Heart right ventricle (tissue), 16 donors: ENCODE measurements at regions not wholly inside any gene's neighbourhood (a gene's known extent, or its start where the extent isn't known, plus 50 kb on each side); places are given as distances from the start of the nearest gene placed in this dataset.
"Not testable (repeated sequence)": the region's sequence is repeated elsewhere in the genome, so short reads cannot be mapped to it uniquely, and the experiment has no call there.

Experiments
- ATAC-seq, 8 donors: fragments of 200-7000 bp; cut with Tn5 transposase; one replicate each; pipeline ENCODE4 v1.9.1; 2020; ENCODE audit warnings: mild to moderate bottlenecking in 8 of 8, moderate library complexity in 8 of 8, moderate number of reproducible peaks in 1 of 8
- DNase-seq, 2 donors: peaks; one replicate each; pipeline ENCODE4 v3.0.0-alpha.2; 2020
- H3K27ac ChIP-seq, 10 donors: fragments of 200-600 bp; sonication (generic) in 2 of 10; one replicate each; pipeline versions ENCODE4 v1.5.0 to v1.8.0; 2020 to 2022; ENCODE audit warnings: mild to moderate bottlenecking in 3 of 10
- H3K27me3 ChIP-seq, 7 donors: fragments of 200-600 bp; one replicate each; pipeline ENCODE4 v1.8.0; 2021 to 2022; ENCODE audit warnings: mild to moderate bottlenecking in 2 of 7
- H3K36me3 ChIP-seq, 9 donors: fragments of 200-600 bp; sonication (generic) in 1 of 9; one replicate each; pipeline versions ENCODE4 v1.5.0 to v1.8.0; 2020 to 2022; ENCODE audit warnings: mild to moderate bottlenecking in 2 of 9
- H3K4me1 ChIP-seq, 9 donors: fragments of 200-600 bp; sonication (generic) in 1 of 9; one replicate each; pipeline versions ENCODE4 v1.5.0 to v1.8.0; 2020 to 2022; ENCODE audit warnings: mild to moderate bottlenecking in 4 of 9
- H3K4me3 ChIP-seq, 10 donors: fragments of 200-600 bp; sonication (generic) in 2 of 10; one replicate each; pipeline versions ENCODE4 v1.5.0 to v1.8.0; 2020 to 2022; ENCODE audit warnings: mild to moderate bottlenecking in 7 of 10, moderate library complexity in 2 of 10
- H3K9me3 ChIP-seq, 11 donors: fragments of 200-600 bp in 10 of 11; sonication (generic) in 2 of 11; one replicate each; pipeline versions ENCODE4 v1.5.0 to v1.8.0; 2013 to 2022; ENCODE audit warnings: mild to moderate bottlenecking in 2 of 11, control low read depth in 1 of 11, moderate library complexity in 1 of 11
- WGBS, 2 donors: extraction: QIAGEN DNeasy Blood & Tissue Kit; methylation state at CpG; one replicate each; pipeline ENCODE4 v1.1.7; 2013; ENCODE audit warnings: inconsistent platforms in 1 of 2; 5-methylcytosine and 5-hydroxymethylcytosine counted together
- intact Hi-C, 10 donors: fragments of 100-400 bp; cut with DNase I; formaldehyde crosslinking; loops; one replicate each; pipeline versions ENCODE4 v1.11.1 to v1.14.2; 2022
- TF ChIP-seq, protein P1 (sequence below), 9 donors: fragments of 200-600 bp; sonication (generic) in 2 of 9; IDR thresholded peaks; one replicate each; pipeline versions ENCODE4 v1.5.0 to v1.8.0; 2021 to 2022; ENCODE audit warnings: antibody characterized with exemption in 9 of 9, mild to moderate bottlenecking in 5 of 9, moderate library complexity in 1 of 9
- donor health status: Arrhythmogenic right ventricular cardiomyopathy.
- donor health status: ischemic (EF 13 %, LVEDD 7.1; RV severe dilation, severe dysfunction).
- donor health status: healthy with polysubstance abuse.
- donor health status: DM: no; HTN: yes; CAD: no.
- donor health status: DM: no; HTN: no; CAD: no.
- donor health status: ischemic (EF 25% LVEDD 6.9; RV normal size, moderate dysfunction).
- donor health status: ischemic (EF 25% LVEDD 5.7; RV mildly dilated, moderate dysfunction).
- donor health status: healthy.
- donor health status: DM: yes; HTN: yes; CAD: no.
- donor health status: Ischemic cardiomyopathy.
- donor health status: ischemic (EF 35%, LVEDD 5.7; RV mildly dilated, moderate dysfunction).
- donor health status: nonischemic (EF 11% LVEDD 7.7; RV severe dilation, severe dysfunction).
- donor health status: DM: yes; HTN: yes; CAD: no.
- donor health status: PGD.
- donor health status: ischemic (EF 29% LVEDD 5.4; RV normal size, mild dysfunction).
- donor health status: nonischemic (EF 23%, LVEDD 6.1; RV moderate dilation, normal function).

DNA sequence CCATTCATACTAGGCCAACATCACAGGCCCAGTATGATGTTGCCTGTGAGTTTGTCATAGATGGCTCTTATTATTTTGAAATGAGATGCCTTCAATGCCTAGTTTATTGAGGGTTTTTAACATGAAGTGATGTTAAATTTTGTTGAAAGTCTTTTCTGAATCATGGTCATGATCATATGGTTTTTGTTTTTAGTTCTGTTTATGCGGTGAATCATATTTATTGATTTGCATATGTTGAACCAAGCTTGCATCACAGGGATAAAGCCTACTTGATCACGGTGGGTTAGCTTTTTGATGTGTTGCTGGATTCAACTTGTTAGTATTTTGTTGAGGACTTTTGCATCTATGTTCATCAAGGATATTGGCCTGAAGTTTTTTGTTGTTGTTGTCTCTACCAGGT is 195.8 kb upstream of the FN1 start:
- DNase-seq (no peak), ATAC-seq (no peak)
- intact Hi-C loops, result no loop called here
- no peaks in the 10 kb centered on the region for H3K4me1 ChIP-seq
- H3K27me3 ChIP-seq, result no peaks in the 10 kb centered on the region
- H3K9me3 ChIP-seq, result peaks cover 0 to 43% (median 19%) of the 10 kb centered on the region in 11 donors
- TF ChIP-seq, protein P1, sequence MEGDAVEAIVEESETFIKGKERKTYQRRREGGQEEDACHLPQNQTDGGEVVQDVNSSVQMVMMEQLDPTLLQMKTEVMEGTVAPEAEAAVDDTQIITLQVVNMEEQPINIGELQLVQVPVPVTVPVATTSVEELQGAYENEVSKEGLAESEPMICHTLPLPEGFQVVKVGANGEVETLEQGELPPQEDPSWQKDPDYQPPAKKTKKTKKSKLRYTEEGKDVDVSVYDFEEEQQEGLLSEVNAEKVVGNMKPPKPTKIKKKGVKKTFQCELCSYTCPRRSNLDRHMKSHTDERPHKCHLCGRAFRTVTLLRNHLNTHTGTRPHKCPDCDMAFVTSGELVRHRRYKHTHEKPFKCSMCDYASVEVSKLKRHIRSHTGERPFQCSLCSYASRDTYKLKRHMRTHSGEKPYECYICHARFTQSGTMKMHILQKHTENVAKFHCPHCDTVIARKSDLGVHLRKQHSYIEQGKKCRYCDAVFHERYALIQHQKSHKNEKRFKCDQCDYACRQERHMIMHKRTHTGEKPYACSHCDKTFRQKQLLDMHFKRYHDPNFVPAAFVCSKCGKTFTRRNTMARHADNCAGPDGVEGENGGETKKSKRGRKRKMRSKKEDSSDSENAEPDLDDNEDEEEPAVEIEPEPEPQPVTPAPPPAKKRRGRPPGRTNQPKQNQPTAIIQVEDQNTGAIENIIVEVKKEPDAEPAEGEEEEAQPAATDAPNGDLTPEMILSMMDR (IDR thresholded peaks at IDR 0.05), result no peak
- H3K36me3 ChIP-seq, result no peaks in the 10 kb centered on the region
- H3K4me3 ChIP-seq, result no peak overlapping the region
- no peak overlapping the region for H3K27ac ChIP-seq
- 96 to 97% methylated on average over 2 of the region's 2 CpGs for WGBS, 2 donors

DNA sequence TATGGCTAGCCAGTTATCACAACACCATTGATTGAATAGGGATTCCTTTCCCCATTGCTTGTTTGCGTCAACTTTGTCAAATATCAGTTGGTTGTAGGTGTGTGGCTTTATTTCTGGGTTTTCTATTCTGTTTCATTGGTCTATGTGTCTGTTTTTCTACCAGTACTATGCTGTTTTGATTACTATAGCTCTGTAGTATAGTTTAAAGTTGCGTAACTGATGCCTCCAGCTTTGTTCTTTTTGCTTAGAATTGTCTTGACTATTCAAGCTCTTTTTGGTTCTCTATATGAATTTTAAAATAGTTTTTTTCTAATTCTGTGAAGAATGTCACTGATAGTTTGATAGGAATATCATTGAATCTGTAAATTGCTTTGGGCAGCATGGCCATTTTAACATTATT is 194.9 kb upstream of the FN1 start:
- H3K4me3 ChIP-seq, intact Hi-C loops, H3K27me3 ChIP-seq, ATAC-seq, H3K4me1 ChIP-seq, H3K27ac ChIP-seq, DNase-seq, H3K36me3 ChIP-seq: not testable (repeated sequence)
- WGBS, 2 donors, result 96% methylated on average over 2 of the region's 2 CpGs
- H3K9me3 ChIP-seq, result peaks cover 0 to 43% (median 19%) of the 10 kb centered on the region in 11 donors

DNA sequence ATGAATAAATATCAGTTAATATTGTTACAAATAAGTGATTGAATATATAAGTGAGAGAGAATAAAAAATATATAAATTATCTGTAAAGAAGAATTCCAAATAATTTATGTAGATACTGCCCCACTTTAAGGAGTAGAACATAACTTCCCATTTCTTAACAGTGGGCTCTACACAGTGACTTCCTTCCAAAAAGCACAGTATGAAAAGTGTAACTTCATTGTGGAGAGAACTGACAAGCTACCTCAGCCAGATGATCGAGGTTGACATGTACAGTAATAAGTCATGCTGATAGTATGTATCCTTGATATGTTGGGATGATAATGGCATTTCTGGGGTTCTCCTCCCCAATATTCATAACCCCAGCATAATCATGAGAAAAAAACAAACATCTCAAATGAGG is 191.9 kb upstream of the FN1 start:
- Histone ChIP-seq H3K27me3 (no peaks in the 10 kb centered on the region), H3K9me3 (peaks cover 0 to 25% (median 4%) of the 10 kb centered on the region in 11 donors), H3K27ac (no peak overlapping the region), H3K4me3 (no peak overlapping the region), H3K36me3 (no peaks in the 10 kb centered on the region), H3K4me1 (peaks cover 0 to 9% (median 0%) of the 10 kb centered on the region in 9 donors)
- DNase-seq (no peak), ATAC-seq (no peak)
- TF ChIP-seq, protein P1 (IDR thresholded peaks at IDR 0.05), result no peak
- WGBS, 2 donors, result 77 to 95% methylated on average over 1 of the region's 1 CpG
- intact Hi-C loops, result no loop called here

DNA sequence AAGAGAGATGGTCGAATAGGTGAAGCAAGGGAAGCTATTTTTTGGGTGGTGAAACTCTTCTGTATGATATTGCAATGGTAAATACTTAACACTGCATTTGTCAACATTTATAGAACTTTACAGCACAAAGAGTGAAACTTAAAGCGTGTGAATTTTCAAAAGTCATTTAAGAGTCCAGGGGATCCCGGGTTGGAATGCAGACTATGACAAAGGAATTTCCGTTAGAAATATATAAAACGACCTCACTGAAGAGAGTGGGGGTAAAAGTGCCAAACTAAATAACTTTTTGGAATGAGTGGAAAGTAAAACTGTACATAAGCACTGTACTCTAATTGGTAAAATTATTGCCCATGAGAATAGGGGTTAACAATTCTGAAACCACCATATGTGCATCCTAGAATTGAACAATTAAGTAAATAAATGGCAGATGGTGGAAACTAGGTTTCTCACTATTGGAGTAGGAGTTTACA is 191.0 kb upstream of the FN1 start:
- H3K9me3 ChIP-seq, result peaks cover 0 to 16% (median 0%) of the 10 kb centered on the region in 11 donors
- H3K27ac ChIP-seq, result no peak overlapping the region
- no peaks in the 10 kb centered on the region for H3K36me3 ChIP-seq
- 66 to 67% methylated on average over 5 of the region's 5 CpGs for WGBS, 2 donors
- intact Hi-C loops, result no loop called here
- no peak overlapping the region for H3K4me3 ChIP-seq
- DNase-seq (no peak), ATAC-seq (no peak)
- H3K4me1 ChIP-seq, result peaks cover 0 to 9% (median 0%) of the 10 kb centered on the region in 9 donors
- TF ChIP-seq, protein P1 (IDR thresholded peaks at IDR 0.05), result no peak
- H3K27me3 ChIP-seq, result no peaks in the 10 kb centered on the region

DNA sequence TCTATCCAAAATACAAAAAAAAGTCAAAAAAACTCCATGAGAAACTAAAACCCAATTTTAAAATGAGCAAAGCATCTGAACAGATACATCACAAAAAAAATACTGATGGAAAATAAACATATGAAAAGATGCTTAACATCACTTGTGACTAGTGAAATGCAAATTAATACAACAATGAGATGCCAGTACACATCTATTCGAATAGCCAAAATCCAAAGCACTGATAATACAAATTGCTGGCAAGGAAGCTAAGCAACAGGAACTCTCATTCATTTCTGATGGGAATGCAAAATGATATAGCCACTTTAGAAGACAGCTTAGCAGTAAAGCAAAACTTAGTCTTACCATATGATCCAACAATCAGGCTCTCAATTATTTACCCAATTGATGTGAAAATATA is 190.2 kb upstream of the FN1 start:
- peaks cover 0 to 9% (median 0%) of the 10 kb centered on the region in 9 donors for H3K4me1 ChIP-seq
- H3K4me3 ChIP-seq, result no peak overlapping the region
- ATAC-seq, result no peak
- intact Hi-C loops, result no loop called here
- DNase-seq, result no peak
- H3K27ac ChIP-seq, result no peak overlapping the region
- TF ChIP-seq, protein P1 (IDR thresholded peaks at IDR 0.05), result no peak
- no peaks in the 10 kb centered on the region for H3K27me3 ChIP-seq
- H3K9me3 ChIP-seq, result peaks cover 0 to 10% (median 0%) of the 10 kb centered on the region in 11 donors
- 61 to 66% methylated on average over 1 of the region's 1 CpG for WGBS, 2 donors
- H3K36me3 ChIP-seq, result no peaks in the 10 kb centered on the region
